PC-9 (cell line): ENCODE measurements at regions not wholly inside any gene's neighbourhood (a gene's known extent, or its start where the extent isn't known, plus 50 kb on each side); places are given as distances from the start of the nearest gene placed in this dataset.

ENCODE experiments used
- BruUV-seq: library from RNA; stranded (reverse); fragments of 400-500 nt; replicated peaks from 2 replicates; lab custom pipeline; 2021; lab: Mats Ljungman, UMichigan
- CTCF ChIA-PET: fragments of 300-600 bp; sonication (Branson Sonifier 250); formaldehyde crosslinking; loops from one replicate; lab custom pipeline; 2022; ENCODE audit warnings: antibody characterized with exemption; lab: Charles Lee
- POLR2A ChIA-PET: fragments of 300-600 bp; sonication (Branson Sonifier 250); formaldehyde crosslinking; loops from one replicate; lab custom pipeline; 2022; ENCODE audit warnings: antibody characterized with exemption; ENCODE audit not compliant: unreplicated experiment; lab: Charles Lee
- DNase-seq, 2 experiments: peaks; one replicate each; pipeline versions ENCODE4 v3.0.0 to v3.0.0-alpha.2; 2015 to 2022; ENCODE audit warnings: mixed read lengths in 1 of 2
- H2AFZ ChIP-seq: fragments of 200-600 bp; sonication (generic); 2 replicates; pipeline ENCODE4 v1.8.1; 2017; ENCODE audit warnings: antibody characterized with exemption
- H3F3A ChIP-seq: fragments of 200-600 bp; sonication (generic); 2 replicates; pipeline ENCODE4 v1.8.1; 2017; ENCODE audit warnings: antibody characterized with exemption, mild to moderate bottlenecking, low read depth; ENCODE audit not compliant: insufficient read depth
- H3K27ac ChIP-seq: fragments of 200-600 bp; sonication (generic); 2 replicates; pipeline ENCODE4 v1.6.1; 2016; ENCODE audit warnings: mixed run types
- H3K27me3 ChIP-seq: fragments of 200-600 bp; sonication (generic); 2 replicates; pipeline ENCODE4 v1.6.1; 2016; ENCODE audit warnings: low read depth, mixed run types; ENCODE audit not compliant: insufficient read depth
- H3K36me3 ChIP-seq: fragments of 200-600 bp; sonication (generic); 2 replicates; pipeline ENCODE4 v1.6.1; 2016; ENCODE audit warnings: low read depth, mixed run types
- H3K4me1 ChIP-seq: fragments of 200-600 bp; sonication (generic); replicated peaks from 2 replicates; pipeline ENCODE4 v1.6.1; 2016; ENCODE audit warnings: mixed run types; ENCODE audit not compliant: insufficient read depth
- H3K4me2 ChIP-seq: fragments of 200-600 bp; sonication (generic); 2 replicates; pipeline ENCODE4 v1.6.1; 2017; ENCODE audit warnings: mixed run types
- H3K4me3 ChIP-seq: fragments of 200-600 bp; sonication (generic); 2 replicates; pipeline ENCODE4 v1.6.1; 2016; ENCODE audit warnings: mixed run types
- H3K79me2 ChIP-seq: fragments of 200-600 bp; sonication (generic); 2 replicates; pipeline ENCODE4 v1.6.1; 2017; ENCODE audit warnings: low read depth, mixed run types
- H3K9me2 ChIP-seq: fragments of 200-600 bp; sonication (generic); 2 replicates; pipeline ENCODE4 v1.8.1; 2017; ENCODE audit warnings: mild to moderate bottlenecking; ENCODE audit not compliant: insufficient read depth
- H3K9me3 ChIP-seq: fragments of 200-600 bp; sonication (generic); 2 replicates; pipeline ENCODE4 v1.8.1; 2016; ENCODE audit warnings: low read depth; ENCODE audit not compliant: insufficient read depth
- H4K20me1 ChIP-seq: fragments of 200-600 bp; sonication (generic); 2 replicates; pipeline ENCODE4 v1.8.1; 2017; ENCODE audit not compliant: insufficient read depth
- EZH2 ChIP-seq: fragments of 200-600 bp; sonication (generic); IDR thresholded peaks from 2 replicates; pipeline ENCODE4 v1.8.0; 2017; ENCODE audit warnings: antibody characterized with exemption, low read depth
- intact Hi-C: fragments of 100-400 bp; cut with micrococcal nuclease; formaldehyde crosslinking; loops from one replicate; pipeline ENCODE4 v1.10.0; 2022; ENCODE audit not compliant: unreplicated experiment
- TF ChIP-seq, protein P1 (sequence below): fragments of 200-600 bp; sonication (generic); conservative IDR thresholded peaks from 2 replicates; pipeline ENCODE4 v1.6.1; 2017; ENCODE audit warnings: mixed run types, antibody characterized with exemption, mild to moderate bottlenecking, moderate library complexity

DNA sequence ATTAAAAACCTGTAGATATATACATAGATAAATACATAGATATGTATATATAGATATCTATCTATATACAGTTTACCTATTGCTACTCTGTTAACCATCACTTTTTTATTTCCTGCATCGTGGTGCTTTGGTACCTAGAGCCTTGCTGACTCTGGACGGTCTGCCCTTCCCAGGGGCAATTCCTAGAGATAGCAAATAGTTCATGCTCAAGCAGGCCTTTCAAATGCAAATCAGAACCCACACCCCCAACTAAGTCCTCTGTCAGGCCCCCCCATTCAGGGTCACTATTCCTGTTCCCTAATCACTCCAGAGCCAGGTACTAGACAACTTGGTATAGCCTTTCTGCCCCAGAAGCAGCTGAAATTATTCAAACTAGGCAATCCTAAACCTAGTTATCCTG, 273.5 kb upstream of the ADGRL3 start:
- CTCF ChIA-PET: no interaction called here
- H3K36me3 ChIP-seq: no peaks in the 10 kb centered on the region

DNA sequence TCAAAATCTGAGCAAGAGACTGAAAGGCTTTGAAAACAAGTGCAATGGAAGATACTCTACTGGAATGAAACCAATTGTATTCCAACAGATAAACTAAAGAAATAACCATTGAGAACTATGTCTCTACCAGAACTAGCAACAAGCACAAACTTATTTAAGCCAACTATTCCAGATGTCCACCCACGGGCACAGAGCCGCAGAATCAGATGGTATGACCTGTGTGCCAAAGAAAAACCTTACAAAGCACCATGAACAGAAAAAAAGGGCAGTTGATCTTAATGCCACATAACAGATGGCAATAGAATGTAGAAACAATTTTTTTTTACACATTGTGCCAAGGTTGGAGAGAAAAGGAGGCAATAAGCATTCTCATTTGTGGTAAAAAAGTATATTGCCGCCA, 269.3 kb upstream of the ADGRL3 start:
- no peak overlapping the region for H3K27ac ChIP-seq
- CTCF ChIA-PET: no interaction called here
- POLR2A ChIA-PET: no interaction called here
- H2AFZ ChIP-seq: no peak overlapping the region
- H3K27me3 ChIP-seq: no peaks in the 10 kb centered on the region
- BruUV-seq: no TSS peak
- no peaks in the 10 kb centered on the region for H3F3A ChIP-seq
- no peaks in the 10 kb centered on the region for H3K79me2 ChIP-seq
- no peaks in the 10 kb centered on the region for H3K36me3 ChIP-seq
- H4K20me1 ChIP-seq: no peaks in the 10 kb centered on the region
- no peak overlapping the region for H3K4me2 ChIP-seq
- intact Hi-C loops: no loop called here
- H3K4me1 ChIP-seq: no peaks in the 10 kb centered on the region
- DNase-seq: no peak
- H3K4me3 ChIP-seq: no peak overlapping the region
- TF ChIP-seq EZH2: no peak
- TF ChIP-seq, protein P1, sequence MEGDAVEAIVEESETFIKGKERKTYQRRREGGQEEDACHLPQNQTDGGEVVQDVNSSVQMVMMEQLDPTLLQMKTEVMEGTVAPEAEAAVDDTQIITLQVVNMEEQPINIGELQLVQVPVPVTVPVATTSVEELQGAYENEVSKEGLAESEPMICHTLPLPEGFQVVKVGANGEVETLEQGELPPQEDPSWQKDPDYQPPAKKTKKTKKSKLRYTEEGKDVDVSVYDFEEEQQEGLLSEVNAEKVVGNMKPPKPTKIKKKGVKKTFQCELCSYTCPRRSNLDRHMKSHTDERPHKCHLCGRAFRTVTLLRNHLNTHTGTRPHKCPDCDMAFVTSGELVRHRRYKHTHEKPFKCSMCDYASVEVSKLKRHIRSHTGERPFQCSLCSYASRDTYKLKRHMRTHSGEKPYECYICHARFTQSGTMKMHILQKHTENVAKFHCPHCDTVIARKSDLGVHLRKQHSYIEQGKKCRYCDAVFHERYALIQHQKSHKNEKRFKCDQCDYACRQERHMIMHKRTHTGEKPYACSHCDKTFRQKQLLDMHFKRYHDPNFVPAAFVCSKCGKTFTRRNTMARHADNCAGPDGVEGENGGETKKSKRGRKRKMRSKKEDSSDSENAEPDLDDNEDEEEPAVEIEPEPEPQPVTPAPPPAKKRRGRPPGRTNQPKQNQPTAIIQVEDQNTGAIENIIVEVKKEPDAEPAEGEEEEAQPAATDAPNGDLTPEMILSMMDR: no peak
- no peaks in the 10 kb centered on the region for H3K9me3 ChIP-seq
- H3K9me2 ChIP-seq: no peaks in the 10 kb centered on the region

More for the DNA sequence above, 273.5 kb upstream of the ADGRL3 start:
- no peak for TF ChIP-seq EZH2
- TF ChIP-seq, protein P1: no peak
- H3K4me2 ChIP-seq: no peak overlapping the region
- DNase-seq: no peak
- H3K79me2 ChIP-seq: no peaks in the 10 kb centered on the region
- BruUV-seq: no TSS peak
- POLR2A ChIA-PET: no interaction called here
- no peaks in the 10 kb centered on the region for H3K27me3 ChIP-seq
- no peaks in the 10 kb centered on the region for H3K4me1 ChIP-seq
- H3F3A ChIP-seq: no peaks in the 10 kb centered on the region
- H4K20me1 ChIP-seq: no peaks in the 10 kb centered on the region
- no peak overlapping the region for H3K27ac ChIP-seq
- H3K9me2 ChIP-seq: no peaks in the 10 kb centered on the region
- H2AFZ ChIP-seq: no peak overlapping the region
- intact Hi-C loops: no loop called here
- no peaks in the 10 kb centered on the region for H3K9me3 ChIP-seq
- H3K4me3 ChIP-seq: no peak overlapping the region

DNA sequence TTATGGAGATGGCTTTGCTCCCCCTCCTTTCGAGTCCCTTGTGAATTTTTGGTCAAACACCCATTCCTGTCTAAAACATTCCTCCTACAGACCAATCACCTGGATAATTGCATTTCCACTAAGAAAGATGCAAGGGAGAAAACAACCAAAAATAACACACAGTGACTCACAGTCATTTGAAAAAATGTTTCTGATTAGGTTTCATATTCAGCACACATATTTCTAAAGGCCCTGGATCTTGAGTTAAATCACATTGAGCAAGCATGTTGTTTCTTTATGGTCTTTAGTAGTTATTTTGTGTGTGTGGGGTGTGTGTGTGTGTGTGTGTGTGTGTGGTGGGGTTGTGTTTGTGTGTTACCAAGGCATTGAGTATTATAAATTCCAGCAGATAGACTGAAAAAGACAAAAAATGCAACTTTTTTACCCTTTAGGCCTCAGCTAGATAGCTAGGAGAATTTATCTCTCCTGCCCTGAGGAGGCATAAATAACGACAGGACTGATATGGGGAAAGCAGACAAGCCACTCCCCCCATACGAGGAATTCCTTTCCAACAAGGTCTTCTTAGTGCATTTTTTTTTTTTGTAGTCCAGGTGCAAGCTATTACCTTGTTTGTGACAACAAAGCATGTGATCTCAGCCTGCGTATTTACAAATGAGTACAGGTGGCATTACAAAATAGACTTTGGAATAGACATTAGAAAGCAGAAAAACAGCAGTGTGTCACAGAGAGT, 265.4 kb upstream of the ADGRL3 start:
- ChIA-PET POLR2A (no interaction called here), CTCF (no interaction called here)
- Histone ChIP-seq H3F3A (no peaks in the 10 kb centered on the region), H2AFZ (no peak overlapping the region), H3K27ac (no peak overlapping the region), H3K4me2 (no peak overlapping the region), H3K9me3 (no peaks in the 10 kb centered on the region), H3K79me2 (no peaks in the 10 kb centered on the region), H4K20me1 (no peaks in the 10 kb centered on the region), H3K36me3 (no peaks in the 10 kb centered on the region), H3K27me3 (no peaks in the 10 kb centered on the region), H3K4me1 (no peaks in the 10 kb centered on the region), H3K9me2 (no peaks in the 10 kb centered on the region), H3K4me3 (no peak overlapping the region)
- BruUV-seq: no TSS peak
- intact Hi-C loops: no loop called here
- DNase-seq: no peak
- TF ChIP-seq, protein P1: no peak
- TF ChIP-seq EZH2: no peak
